DND-41 (cell line): ENCODE measurements at regions not wholly inside any gene's neighbourhood (a gene's known extent, or its start where the extent isn't known, plus 50 kb on each side); places are given as distances from the start of the nearest gene placed in this dataset.

Experiments
- EZH2 ChIP-seq: IDR thresholded peaks from 3 replicates; pipeline ENCODE4 v1.6.1; 2012; ENCODE audit warnings: borderline replicate concordance, low read depth, mild to moderate bottlenecking, moderate library complexity, low read length, inconsistent platforms; ENCODE audit not compliant: severe bottlenecking
- TF ChIP-seq, protein P1 (sequence below): IDR thresholded peaks from 2 replicates; pipeline ENCODE4 v1.5.1; 2012; ENCODE audit warnings: borderline replicate concordance, low read length, moderate library complexity, mild to moderate bottlenecking; ENCODE audit not compliant: poor library complexity, severe bottlenecking; ENCODE audit errors: extremely low read depth

DNA sequence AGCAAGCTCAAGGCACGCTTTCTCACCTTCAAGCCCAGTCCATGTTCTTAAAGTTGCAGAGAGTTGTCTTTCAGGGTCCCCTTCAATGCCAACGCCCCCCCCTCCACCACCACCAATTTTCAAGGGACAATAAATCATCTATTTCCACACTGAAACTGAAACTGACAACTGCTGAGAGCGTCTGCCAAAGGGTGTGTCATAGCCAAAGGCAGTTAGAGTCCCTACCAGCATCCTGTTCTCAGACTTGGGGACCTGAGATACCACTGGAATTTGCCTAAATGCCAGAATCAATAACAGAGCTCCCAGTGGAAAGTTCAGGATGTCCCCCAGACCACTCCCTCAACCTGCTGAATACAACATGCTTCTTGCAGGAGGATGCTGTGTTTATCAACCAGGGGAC lies 133.2 kb upstream of the SOX9 start:
- TF ChIP-seq, protein P1, sequence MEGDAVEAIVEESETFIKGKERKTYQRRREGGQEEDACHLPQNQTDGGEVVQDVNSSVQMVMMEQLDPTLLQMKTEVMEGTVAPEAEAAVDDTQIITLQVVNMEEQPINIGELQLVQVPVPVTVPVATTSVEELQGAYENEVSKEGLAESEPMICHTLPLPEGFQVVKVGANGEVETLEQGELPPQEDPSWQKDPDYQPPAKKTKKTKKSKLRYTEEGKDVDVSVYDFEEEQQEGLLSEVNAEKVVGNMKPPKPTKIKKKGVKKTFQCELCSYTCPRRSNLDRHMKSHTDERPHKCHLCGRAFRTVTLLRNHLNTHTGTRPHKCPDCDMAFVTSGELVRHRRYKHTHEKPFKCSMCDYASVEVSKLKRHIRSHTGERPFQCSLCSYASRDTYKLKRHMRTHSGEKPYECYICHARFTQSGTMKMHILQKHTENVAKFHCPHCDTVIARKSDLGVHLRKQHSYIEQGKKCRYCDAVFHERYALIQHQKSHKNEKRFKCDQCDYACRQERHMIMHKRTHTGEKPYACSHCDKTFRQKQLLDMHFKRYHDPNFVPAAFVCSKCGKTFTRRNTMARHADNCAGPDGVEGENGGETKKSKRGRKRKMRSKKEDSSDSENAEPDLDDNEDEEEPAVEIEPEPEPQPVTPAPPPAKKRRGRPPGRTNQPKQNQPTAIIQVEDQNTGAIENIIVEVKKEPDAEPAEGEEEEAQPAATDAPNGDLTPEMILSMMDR = no peak
- no peak for TF ChIP-seq EZH2
